Smooth muscle cell (in vitro differentiated cells): ENCODE measurements at regions not wholly inside any gene's neighbourhood (a gene's known extent, or its start where the extent isn't known, plus 50 kb on each side); places are given as distances from the start of the nearest gene placed in this dataset.

Experiments
- DNase-seq: peaks from one replicate; lab custom pipeline; 2025; ENCODE audit not compliant: unreplicated experiment; lab: John Stamatoyannopoulos, UW
- H2AFZ ChIP-seq: fragments of 200-600 bp; sonication (generic); 2 replicates; pipeline ENCODE4 v1.6.0; 2016; ENCODE audit warnings: antibody characterized with exemption, low read depth, mild to moderate bottlenecking
- H3F3A ChIP-seq: fragments of 200-600 bp; sonication (generic); 2 replicates; pipeline ENCODE4 v1.6.0; 2017; ENCODE audit warnings: antibody characterized with exemption, low read depth
- H3K27ac ChIP-seq: fragments of 200-600 bp; sonication (generic); 2 replicates; pipeline ENCODE4 v1.5.1; 2016; ENCODE audit warnings: low read depth, mild to moderate bottlenecking
- H3K27me3 ChIP-seq: fragments of 200-600 bp; sonication (generic); 2 replicates; pipeline ENCODE4 v1.6.1; 2016; ENCODE audit warnings: low read depth, mild to moderate bottlenecking
- H3K36me3 ChIP-seq: fragments of 200-600 bp; sonication (generic); 2 replicates; pipeline ENCODE4 v1.5.1; 2016; ENCODE audit warnings: low read depth
- H3K4me1 ChIP-seq: fragments of 200-600 bp; sonication (generic); 2 replicates; pipeline ENCODE4 v1.5.1; 2016; ENCODE audit warnings: low read depth
- H3K4me2 ChIP-seq: fragments of 200-600 bp; sonication (generic); 2 replicates; pipeline ENCODE4 v1.6.0; 2016; ENCODE audit warnings: mild to moderate bottlenecking
- H3K4me3 ChIP-seq: fragments of 200-600 bp; sonication (generic); 2 replicates; pipeline ENCODE4 v1.5.1; 2016; ENCODE audit warnings: mild to moderate bottlenecking
- H3K79me2 ChIP-seq: fragments of 200-600 bp; sonication (generic); 2 replicates; pipeline ENCODE4 v1.6.0; 2016; ENCODE audit warnings: low read depth, mild to moderate bottlenecking
- H3K9ac ChIP-seq: fragments of 200-600 bp; sonication (generic); 2 replicates; pipeline ENCODE4 v1.6.0; 2016; ENCODE audit warnings: low read depth
- H3K9me3 ChIP-seq: fragments of 200-600 bp; sonication (generic); replicated peaks from 2 replicates; pipeline ENCODE4 v1.5.1; 2016; ENCODE audit warnings: low read depth
- H4K20me1 ChIP-seq: fragments of 200-600 bp; sonication (generic); 2 replicates; pipeline ENCODE4 v1.6.0; 2016; ENCODE audit warnings: low read depth
- CTCF ChIP-seq: fragments of 200-600 bp; sonication (generic); IDR thresholded peaks from 2 replicates; pipeline ENCODE4 v1.5.1; 2017; ENCODE audit warnings: borderline replicate concordance, mild to moderate bottlenecking, antibody characterized with exemption; ENCODE audit not compliant: insufficient read depth, poor library complexity, severe bottlenecking
- WGBS: methylation state at CpG from one replicate; pipeline ENCODE4 v1.1.7; 2016; ENCODE audit warnings: low lambda C conversion rate; 5-methylcytosine and 5-hydroxymethylcytosine counted together

GRCh38 chr10:128938558-128938957, 528.5 kb upstream of the MGMT start:
- Histone ChIP-seq H3K9ac (no peak overlapping the region), H3K9me3 (no peaks in the 10 kb centered on the region), H4K20me1 (no peaks in the 10 kb centered on the region), H2AFZ (no peak overlapping the region), H3K27me3 (no peaks in the 10 kb centered on the region), H3K79me2 (no peaks in the 10 kb centered on the region), H3K27ac (no peak overlapping the region), H3K4me1 (no peaks in the 10 kb centered on the region), H3F3A (no peaks in the 10 kb centered on the region), H3K4me3 (no peak overlapping the region), H3K36me3 (no peaks in the 10 kb centered on the region), H3K4me2 (no peak overlapping the region)
- 84% methylated on average over 3 of the region's 3 CpGs for WGBS
- no peak for TF ChIP-seq CTCF
- DNase-seq, result no peak

GRCh38 chr10:128940081-128940480, 527.0 kb upstream of the MGMT start:
- H3K9ac ChIP-seq, result no peak overlapping the region
- WGBS, result 93% methylated on average over 5 of the region's 5 CpGs
- no peaks in the 10 kb centered on the region for H3K9me3 ChIP-seq

GRCh38 chr10:128943111-128943510, 523.9 kb upstream of the MGMT start:
- no peak overlapping the region for H2AFZ ChIP-seq
- H3K79me2 ChIP-seq, result no peaks in the 10 kb centered on the region
- no peaks in the 10 kb centered on the region for H3K27me3 ChIP-seq
- no peak overlapping the region for H3K4me3 ChIP-seq
- WGBS, result 89% methylated on average over 6 of the region's 6 CpGs
- H3K9ac ChIP-seq, result no peak overlapping the region
- no peaks in the 10 kb centered on the region for H3K9me3 ChIP-seq
- no peak overlapping the region for H3K4me2 ChIP-seq
- DNase-seq, result no peak
- H4K20me1 ChIP-seq, result no peaks in the 10 kb centered on the region
- no peaks in the 10 kb centered on the region for H3F3A ChIP-seq
- H3K36me3 ChIP-seq, result no peaks in the 10 kb centered on the region
- H3K4me1 ChIP-seq, result no peaks in the 10 kb centered on the region
- no peak overlapping the region for H3K27ac ChIP-seq
- no peak for TF ChIP-seq CTCF

More at GRCh38 chr10:128940081-128940480, 527.0 kb upstream of the MGMT start:
- H2AFZ ChIP-seq, result no peak overlapping the region
- no peaks in the 10 kb centered on the region for H3F3A ChIP-seq
- no peak for TF ChIP-seq CTCF
- no peaks in the 10 kb centered on the region for H3K27me3 ChIP-seq
- H3K27ac ChIP-seq, result no peak overlapping the region
- H3K4me2 ChIP-seq, result no peak overlapping the region
- no peak for DNase-seq
- H3K4me1 ChIP-seq, result no peaks in the 10 kb centered on the region
- H3K36me3 ChIP-seq, result no peaks in the 10 kb centered on the region
- H3K79me2 ChIP-seq, result no peaks in the 10 kb centered on the region
- no peak overlapping the region for H3K4me3 ChIP-seq
- no peaks in the 10 kb centered on the region for H4K20me1 ChIP-seq

- no peaks in the 10 kb centered on the region for H3K36me3 ChIP-seq
- H3K79me2 ChIP-seq, result no peaks in the 10 kb centered on the region
- WGBS, result 87% methylated on average over 7 of the region's 7 CpGs
- no peaks in the 10 kb centered on the region for H3K27me3 ChIP-seq
- H3F3A ChIP-seq, result no peaks in the 10 kb centered on the region
- no peak overlapping the region for H3K27ac ChIP-seq
- no peak overlapping the region for H3K4me2 ChIP-seq
- H3K4me3 ChIP-seq, result no peak overlapping the region
- H3K4me1 ChIP-seq, result no peaks in the 10 kb centered on the region
- H2AFZ ChIP-seq, result no peak overlapping the region
- H4K20me1 ChIP-seq, result no peaks in the 10 kb centered on the region
- H3K9ac ChIP-seq, result no peak overlapping the region
- DNase-seq, result no peak
- no peaks in the 10 kb centered on the region for H3K9me3 ChIP-seq
- TF ChIP-seq CTCF, result no peak
These were observed 521.6 kb upstream of the MGMT start for GRCh38 chr10:128945398-128945797.
